Liver (tissue), 8 donors: ENCODE measurements at regions not wholly inside any gene's neighbourhood (a gene's known extent, or its start where the extent isn't known, plus 50 kb on each side); places are given as distances from the start of the nearest gene placed in this dataset.

Experiments used
- DNase-seq: peaks from one replicate; pipeline ENCODE4 v3.0.0-alpha.2; 2017; ENCODE audit warnings: low spot score
- H3K27ac ChIP-seq, 2 donors: one replicate each; pipeline ENCODE4 v1.7.0; 2013; ENCODE audit warnings: inconsistent platforms in 2 of 2, low read length in 2 of 2, control low read depth in 1 of 2, low read depth in 1 of 2, mild to moderate bottlenecking in 1 of 2
- H3K27me3 ChIP-seq, 4 donors: one replicate each; pipeline versions ENCODE4 v1.6.1 to v1.7.0; 2013; ENCODE audit warnings: low read length in 3 of 4, inconsistent platforms in 1 of 4, mild to moderate bottlenecking in 1 of 4, moderate library complexity in 1 of 4; ENCODE audit not compliant: control insufficient read depth in 4 of 4, insufficient read depth in 4 of 4
- H3K36me3 ChIP-seq, 4 donors: one replicate each; pipeline versions ENCODE4 v1.6.1 to v1.7.0; 2013; ENCODE audit warnings: low read length in 3 of 4, mild to moderate bottlenecking in 3 of 4, low read depth in 1 of 4, moderate library complexity in 1 of 4; ENCODE audit not compliant: control insufficient read depth in 4 of 4, insufficient read depth in 3 of 4
- H3K4me1 ChIP-seq, 4 donors: one replicate each; pipeline versions ENCODE4 v1.6.1 to v1.7.0; 2013; ENCODE audit warnings: low read length in 3 of 4, mild to moderate bottlenecking in 3 of 4, moderate library complexity in 1 of 4; ENCODE audit not compliant: control insufficient read depth in 4 of 4, insufficient read depth in 4 of 4
- H3K4me3 ChIP-seq, 3 donors: one replicate each; pipeline versions ENCODE4 v1.6.1 to v1.7.0; 2013; ENCODE audit warnings: low read length in 3 of 3, control low read depth in 1 of 3, low read depth in 1 of 3, mild to moderate bottlenecking in 1 of 3
- H3K9ac ChIP-seq, 2 donors: one replicate each; pipeline ENCODE4 v1.7.0; 2013; ENCODE audit warnings: low read length in 2 of 2, mild to moderate bottlenecking in 2 of 2, moderate library complexity in 2 of 2, control low read depth in 1 of 2, low read depth in 1 of 2
- H3K9me3 ChIP-seq, 4 donors: one replicate each; pipeline versions ENCODE4 v1.6.1 to v1.7.0; 2013; ENCODE audit warnings: low read length in 3 of 4; ENCODE audit not compliant: control insufficient read depth in 4 of 4
- EGR1 ChIP-seq, 2 donors: IDR thresholded peaks; 2 replicates each; pipeline ENCODE4 v1.6.1; 2016 to 2018; ENCODE audit warnings: antibody characterized with exemption in 2 of 2, low read depth in 2 of 2
- FOXA1 ChIP-seq: IDR thresholded peaks from 2 replicates; pipeline ENCODE4 v1.6.1; 2016; ENCODE audit warnings: antibody characterized with exemption
- FOXA2 ChIP-seq: IDR thresholded peaks from 2 replicates; pipeline ENCODE4 v1.6.1; 2016; ENCODE audit warnings: antibody characterized with exemption
- GABPA ChIP-seq, 2 donors: IDR thresholded peaks in 1 of 2; conservative IDR thresholded peaks in 1 of 2; 2 replicates each; pipeline ENCODE4 v1.6.1; 2016; ENCODE audit warnings: antibody characterized with exemption in 2 of 2, mild to moderate bottlenecking in 1 of 2, moderate library complexity in 1 of 2
- HNF4A ChIP-seq, 2 donors: conservative IDR thresholded peaks; 2 replicates each; pipeline ENCODE4 v1.6.1; 2016; ENCODE audit warnings: antibody characterized with exemption in 2 of 2, mild to moderate bottlenecking in 2 of 2
- HNF4G ChIP-seq: IDR thresholded peaks from 2 replicates; pipeline ENCODE4 v1.6.1; 2016; ENCODE audit warnings: antibody characterized with exemption
- JUND ChIP-seq, 2 donors: IDR thresholded peaks; 2 replicates each; pipeline ENCODE4 v1.6.1; 2016; ENCODE audit warnings: antibody characterized with exemption in 2 of 2
- NR2F2 ChIP-seq: IDR thresholded peaks from 2 replicates; pipeline ENCODE4 v1.6.1; 2016; ENCODE audit warnings: antibody characterized with exemption
- RAD21 ChIP-seq, 2 donors: IDR thresholded peaks; 2 replicates each; pipeline ENCODE4 v1.6.1; 2016; ENCODE audit warnings: antibody characterized with exemption in 2 of 2, mild to moderate bottlenecking in 2 of 2
- RXRA ChIP-seq, 2 donors: IDR thresholded peaks; 2 replicates each; pipeline ENCODE4 v1.6.1; 2017 to 2018; ENCODE audit warnings: antibody characterized with exemption in 2 of 2, mild to moderate bottlenecking in 1 of 2
- SP1 ChIP-seq: IDR thresholded peaks from 2 replicates; pipeline ENCODE4 v1.6.1; 2018; ENCODE audit warnings: antibody characterized with exemption, mild to moderate bottlenecking
- YY1 ChIP-seq: IDR thresholded peaks from 2 replicates; pipeline ENCODE4 v1.6.1; 2016; ENCODE audit warnings: antibody characterized with exemption, mild to moderate bottlenecking
- WGBS: extraction: QIAGEN DNeasy Blood & Tissue Kit; methylation state at CpG from one replicate; pipeline ENCODE4 v1.1.7; 2013; 5-methylcytosine and 5-hydroxymethylcytosine counted together
- TF ChIP-seq, protein P1 (sequence below): fragments of 150-350 bp; IDR thresholded peaks from 2 replicates; pipeline ENCODE4 v1.5.1; 2017; ENCODE audit warnings: improper control_type of control experiment, low read depth, low read length; ENCODE audit not compliant: missing input control
- TF ChIP-seq, protein P2 (sequence below): IDR thresholded peaks from 2 replicates; pipeline ENCODE4 v1.6.1; 2016; ENCODE audit warnings: antibody characterized with exemption
- TF ChIP-seq, protein P3 (sequence below): IDR thresholded peaks from 2 replicates; pipeline ENCODE4 v1.6.1; 2016; ENCODE audit warnings: antibody characterized with exemption
- TF ChIP-seq, protein P4 (sequence below): IDR thresholded peaks from 2 replicates; pipeline ENCODE4 v1.6.1; 2016; ENCODE audit warnings: antibody characterized with exemption, mild to moderate bottlenecking
- TF ChIP-seq, protein P5 (sequence below): IDR thresholded peaks from 2 replicates; pipeline ENCODE4 v1.6.1; 2016; ENCODE audit warnings: antibody characterized with exemption
- donor health status: healthy.
- donor health status: healthy.
- donor health status: healthy.
- donor health status: healthy.
- donor health status: healthy.

DNA sequence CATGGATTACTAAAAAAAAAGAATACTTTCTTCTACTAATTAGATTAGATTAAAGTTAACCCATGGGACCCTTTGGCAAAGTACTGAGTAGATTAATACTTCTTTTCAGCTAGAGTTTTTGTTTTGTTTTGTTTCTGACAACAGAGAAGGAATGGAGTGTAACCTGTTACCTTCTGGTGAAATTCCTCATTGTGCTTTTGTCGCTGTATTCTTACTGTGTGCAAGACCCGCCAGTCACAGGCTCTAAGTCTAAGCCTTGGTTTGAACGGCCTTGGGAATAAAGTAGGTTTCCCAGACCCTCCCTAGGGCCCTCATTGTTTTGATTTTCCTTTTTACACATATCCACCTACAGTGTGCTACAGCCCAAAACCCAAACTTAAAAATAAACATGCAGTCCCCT is 171.1 kb upstream of the IL12A start:
- 86% methylated on average over 3 of the region's 3 CpGs for WGBS
- H3K27me3 ChIP-seq = no peaks in the 10 kb centered on the region
- H3K27ac ChIP-seq = peak overlapping the region in 1 of 2 donors; percentile 45
- TF ChIP-seq EGR1 (IDR thresholded peaks at IDR 0.05; ENCODE audit: low read depth in 2 of 2) (no peak), RAD21 (IDR thresholded peaks at IDR 0.05) (no peak), HNF4A (conservative IDR thresholded peaks at IDR 0.05) (no peak), HNF4G (no peak), FOXA1 (no peak), YY1 (no peak), JUND (IDR thresholded peaks at IDR 0.05) (no peak), NR2F2 (no peak), FOXA2 (no peak), RXRA (IDR thresholded peaks at IDR 0.05) (no peak)
- TF ChIP-seq, protein P1, sequence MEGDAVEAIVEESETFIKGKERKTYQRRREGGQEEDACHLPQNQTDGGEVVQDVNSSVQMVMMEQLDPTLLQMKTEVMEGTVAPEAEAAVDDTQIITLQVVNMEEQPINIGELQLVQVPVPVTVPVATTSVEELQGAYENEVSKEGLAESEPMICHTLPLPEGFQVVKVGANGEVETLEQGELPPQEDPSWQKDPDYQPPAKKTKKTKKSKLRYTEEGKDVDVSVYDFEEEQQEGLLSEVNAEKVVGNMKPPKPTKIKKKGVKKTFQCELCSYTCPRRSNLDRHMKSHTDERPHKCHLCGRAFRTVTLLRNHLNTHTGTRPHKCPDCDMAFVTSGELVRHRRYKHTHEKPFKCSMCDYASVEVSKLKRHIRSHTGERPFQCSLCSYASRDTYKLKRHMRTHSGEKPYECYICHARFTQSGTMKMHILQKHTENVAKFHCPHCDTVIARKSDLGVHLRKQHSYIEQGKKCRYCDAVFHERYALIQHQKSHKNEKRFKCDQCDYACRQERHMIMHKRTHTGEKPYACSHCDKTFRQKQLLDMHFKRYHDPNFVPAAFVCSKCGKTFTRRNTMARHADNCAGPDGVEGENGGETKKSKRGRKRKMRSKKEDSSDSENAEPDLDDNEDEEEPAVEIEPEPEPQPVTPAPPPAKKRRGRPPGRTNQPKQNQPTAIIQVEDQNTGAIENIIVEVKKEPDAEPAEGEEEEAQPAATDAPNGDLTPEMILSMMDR = no peak
- TF ChIP-seq, protein P2, sequence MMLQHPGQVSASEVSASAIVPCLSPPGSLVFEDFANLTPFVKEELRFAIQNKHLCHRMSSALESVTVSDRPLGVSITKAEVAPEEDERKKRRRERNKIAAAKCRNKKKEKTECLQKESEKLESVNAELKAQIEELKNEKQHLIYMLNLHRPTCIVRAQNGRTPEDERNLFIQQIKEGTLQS = no peak
- TF ChIP-seq, protein P3, sequence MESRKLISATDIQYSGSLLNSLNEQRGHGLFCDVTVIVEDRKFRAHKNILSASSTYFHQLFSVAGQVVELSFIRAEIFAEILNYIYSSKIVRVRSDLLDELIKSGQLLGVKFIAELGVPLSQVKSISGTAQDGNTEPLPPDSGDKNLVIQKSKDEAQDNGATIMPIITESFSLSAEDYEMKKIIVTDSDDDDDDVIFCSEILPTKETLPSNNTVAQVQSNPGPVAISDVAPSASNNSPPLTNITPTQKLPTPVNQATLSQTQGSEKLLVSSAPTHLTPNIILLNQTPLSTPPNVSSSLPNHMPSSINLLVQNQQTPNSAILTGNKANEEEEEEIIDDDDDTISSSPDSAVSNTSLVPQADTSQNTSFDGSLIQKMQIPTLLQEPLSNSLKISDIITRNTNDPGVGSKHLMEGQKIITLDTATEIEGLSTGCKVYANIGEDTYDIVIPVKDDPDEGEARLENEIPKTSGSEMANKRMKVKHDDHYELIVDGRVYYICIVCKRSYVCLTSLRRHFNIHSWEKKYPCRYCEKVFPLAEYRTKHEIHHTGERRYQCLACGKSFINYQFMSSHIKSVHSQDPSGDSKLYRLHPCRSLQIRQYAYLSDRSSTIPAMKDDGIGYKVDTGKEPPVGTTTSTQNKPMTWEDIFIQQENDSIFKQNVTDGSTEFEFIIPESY = no peak
- TF ChIP-seq, protein P4, sequence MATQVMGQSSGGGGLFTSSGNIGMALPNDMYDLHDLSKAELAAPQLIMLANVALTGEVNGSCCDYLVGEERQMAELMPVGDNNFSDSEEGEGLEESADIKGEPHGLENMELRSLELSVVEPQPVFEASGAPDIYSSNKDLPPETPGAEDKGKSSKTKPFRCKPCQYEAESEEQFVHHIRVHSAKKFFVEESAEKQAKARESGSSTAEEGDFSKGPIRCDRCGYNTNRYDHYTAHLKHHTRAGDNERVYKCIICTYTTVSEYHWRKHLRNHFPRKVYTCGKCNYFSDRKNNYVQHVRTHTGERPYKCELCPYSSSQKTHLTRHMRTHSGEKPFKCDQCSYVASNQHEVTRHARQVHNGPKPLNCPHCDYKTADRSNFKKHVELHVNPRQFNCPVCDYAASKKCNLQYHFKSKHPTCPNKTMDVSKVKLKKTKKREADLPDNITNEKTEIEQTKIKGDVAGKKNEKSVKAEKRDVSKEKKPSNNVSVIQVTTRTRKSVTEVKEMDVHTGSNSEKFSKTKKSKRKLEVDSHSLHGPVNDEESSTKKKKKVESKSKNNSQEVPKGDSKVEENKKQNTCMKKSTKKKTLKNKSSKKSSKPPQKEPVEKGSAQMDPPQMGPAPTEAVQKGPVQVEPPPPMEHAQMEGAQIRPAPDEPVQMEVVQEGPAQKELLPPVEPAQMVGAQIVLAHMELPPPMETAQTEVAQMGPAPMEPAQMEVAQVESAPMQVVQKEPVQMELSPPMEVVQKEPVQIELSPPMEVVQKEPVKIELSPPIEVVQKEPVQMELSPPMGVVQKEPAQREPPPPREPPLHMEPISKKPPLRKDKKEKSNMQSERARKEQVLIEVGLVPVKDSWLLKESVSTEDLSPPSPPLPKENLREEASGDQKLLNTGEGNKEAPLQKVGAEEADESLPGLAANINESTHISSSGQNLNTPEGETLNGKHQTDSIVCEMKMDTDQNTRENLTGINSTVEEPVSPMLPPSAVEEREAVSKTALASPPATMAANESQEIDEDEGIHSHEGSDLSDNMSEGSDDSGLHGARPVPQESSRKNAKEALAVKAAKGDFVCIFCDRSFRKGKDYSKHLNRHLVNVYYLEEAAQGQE = no peak
- no peaks in the 10 kb centered on the region for H3K36me3 ChIP-seq
- no peaks in the 10 kb centered on the region for H3K9me3 ChIP-seq
- no peak overlapping the region for H3K9ac ChIP-seq
- H3K4me3 ChIP-seq = no peak overlapping the region
- no peak for DNase-seq
- peaks cover 6 to 20% (median 14%) of the 10 kb centered on the region in 4 donors for H3K4me1 ChIP-seq

DNA sequence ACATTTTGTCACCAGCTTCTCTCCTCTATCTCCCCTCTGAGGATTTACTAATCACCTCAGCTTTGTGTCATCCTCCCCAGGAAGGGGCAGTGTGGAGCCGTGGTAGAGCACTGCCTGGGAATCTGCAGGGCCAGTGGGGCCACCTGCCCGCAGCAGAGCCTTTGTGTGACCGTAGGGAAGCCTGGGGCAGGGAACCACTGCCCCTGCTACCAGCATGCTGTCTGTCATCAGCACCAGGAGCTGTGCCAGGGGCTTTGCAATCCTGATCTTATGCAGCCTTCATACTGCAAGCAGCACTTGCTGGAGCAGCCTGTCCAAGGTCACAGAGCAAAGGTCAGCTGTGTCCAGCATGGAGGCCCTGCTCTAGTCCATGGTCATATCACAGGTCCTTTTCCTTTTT is 170.2 kb upstream of the IL12A start:
- Histone ChIP-seq H3K27ac (peak overlapping the region in 1 of 2 donors; percentile 45), H3K4me3 (no peak overlapping the region), H3K27me3 (no peaks in the 10 kb centered on the region), H3K9ac (no peak overlapping the region), H3K4me1 (peaks cover 6 to 20% (median 14%) of the 10 kb centered on the region in 4 donors), H3K36me3 (no peaks in the 10 kb centered on the region), H3K9me3 (no peaks in the 10 kb centered on the region)
- WGBS = 32% methylated on average over 3 of the region's 3 CpGs
- DNase-seq = no peak
- peak; percentile 85 for TF ChIP-seq HNF4G
- TF ChIP-seq, protein P3 = peak; percentile 65
- TF ChIP-seq JUND (IDR thresholded peaks at IDR 0.05) = peak; percentile 80 to 82
- TF ChIP-seq FOXA1 = peak; percentile 73
- peak; percentile 70 to 73 for TF ChIP-seq RAD21 (IDR thresholded peaks at IDR 0.05)
- no peak for TF ChIP-seq EGR1 (IDR thresholded peaks at IDR 0.05; ENCODE audit: low read depth in 2 of 2)
- peak; percentile 92 for TF ChIP-seq YY1
- TF ChIP-seq NR2F2 = peak; percentile 90
- TF ChIP-seq SP1 = peak; percentile 92
- peak in 1 of 2 donors; percentile 19 for TF ChIP-seq GABPA (IDR thresholded peaks at IDR 0.05 in 1 of 2, conservative IDR thresholded peaks at IDR 0.05 in 1 of 2)
- TF ChIP-seq, protein P5, sequence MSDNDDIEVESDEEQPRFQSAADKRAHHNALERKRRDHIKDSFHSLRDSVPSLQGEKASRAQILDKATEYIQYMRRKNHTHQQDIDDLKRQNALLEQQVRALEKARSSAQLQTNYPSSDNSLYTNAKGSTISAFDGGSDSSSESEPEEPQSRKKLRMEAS = peak; percentile 96
- peak; percentile 95 for TF ChIP-seq RXRA (IDR thresholded peaks at IDR 0.05)
- peak; percentile 96 to 98 for TF ChIP-seq HNF4A (conservative IDR thresholded peaks at IDR 0.05)
- TF ChIP-seq, protein P1 = peak; percentile 24
- TF ChIP-seq FOXA2 = peak; percentile 70
- TF ChIP-seq, protein P2 = peak; percentile 89
